Adrenal gland (tissue), 5 donors: ENCODE measurements at regions not wholly inside any gene's neighbourhood (a gene's known extent, or its start where the extent isn't known, plus 50 kb on each side); places are given as distances from the start of the nearest gene placed in this dataset.

Experiments
- CTCF ChIP-seq, 6 experiments: fragments of 450-650 bp in 4 of 6; fragments of 200-600 bp in 2 of 6; sonication (generic) in 1 of 6; IDR thresholded peaks; 1 replicate in 5 of 6; 2 replicates in 1 of 6; pipeline versions ENCODE4 v1.5.1 to v1.8.0; 2016 to 2021; ENCODE audit warnings: antibody characterized with exemption in 6 of 6, mild to moderate bottlenecking in 2 of 6, moderate library complexity in 1 of 6
- POLR2A ChIP-seq, 2 donors: fragments of 450-650 bp; IDR thresholded peaks; one replicate each; pipeline ENCODE4 v1.6.1; 2017; ENCODE audit warnings: antibody characterized with exemption in 2 of 2, mild to moderate bottlenecking in 2 of 2, moderate library complexity in 1 of 2
- donor health status: DM: no; HTN: no; CAD: no.

- TF ChIP-seq CTCF (IDR thresholded peaks at IDR 0.05) (no peak), POLR2A (IDR thresholded peaks at IDR 0.05) (no peak)
Measured at GRCh38 chr6:41446132-41446531, 100.0 kb upstream of the FOXP4 start.
